Liver (tissue), 8 donors: ENCODE measurements at regions not wholly inside any gene's neighbourhood (a gene's known extent, or its start where the extent isn't known, plus 50 kb on each side); places are given as distances from the start of the nearest gene placed in this dataset.

Source experiments
- DNase-seq: peaks from one replicate; pipeline ENCODE4 v3.0.0-alpha.2; 2017; ENCODE audit warnings: low spot score
- H3K27ac ChIP-seq, 2 donors: one replicate each; pipeline ENCODE4 v1.7.0; 2013; ENCODE audit warnings: inconsistent platforms in 2 of 2, low read length in 2 of 2, control low read depth in 1 of 2, low read depth in 1 of 2, mild to moderate bottlenecking in 1 of 2
- H3K27me3 ChIP-seq, 4 donors: one replicate each; pipeline versions ENCODE4 v1.6.1 to v1.7.0; 2013; ENCODE audit warnings: low read length in 3 of 4, inconsistent platforms in 1 of 4, mild to moderate bottlenecking in 1 of 4, moderate library complexity in 1 of 4; ENCODE audit not compliant: control insufficient read depth in 4 of 4, insufficient read depth in 4 of 4
- H3K36me3 ChIP-seq, 4 donors: one replicate each; pipeline versions ENCODE4 v1.6.1 to v1.7.0; 2013; ENCODE audit warnings: low read length in 3 of 4, mild to moderate bottlenecking in 3 of 4, low read depth in 1 of 4, moderate library complexity in 1 of 4; ENCODE audit not compliant: control insufficient read depth in 4 of 4, insufficient read depth in 3 of 4
- H3K4me1 ChIP-seq, 4 donors: one replicate each; pipeline versions ENCODE4 v1.6.1 to v1.7.0; 2013; ENCODE audit warnings: low read length in 3 of 4, mild to moderate bottlenecking in 3 of 4, moderate library complexity in 1 of 4; ENCODE audit not compliant: control insufficient read depth in 4 of 4, insufficient read depth in 4 of 4
- H3K4me3 ChIP-seq, 3 donors: one replicate each; pipeline versions ENCODE4 v1.6.1 to v1.7.0; 2013; ENCODE audit warnings: low read length in 3 of 3, control low read depth in 1 of 3, low read depth in 1 of 3, mild to moderate bottlenecking in 1 of 3
- H3K9ac ChIP-seq, 2 donors: one replicate each; pipeline ENCODE4 v1.7.0; 2013; ENCODE audit warnings: low read length in 2 of 2, mild to moderate bottlenecking in 2 of 2, moderate library complexity in 2 of 2, control low read depth in 1 of 2, low read depth in 1 of 2
- H3K9me3 ChIP-seq, 4 donors: one replicate each; pipeline versions ENCODE4 v1.6.1 to v1.7.0; 2013; ENCODE audit warnings: low read length in 3 of 4; ENCODE audit not compliant: control insufficient read depth in 4 of 4
- ATF3 ChIP-seq: IDR thresholded peaks from 2 replicates; pipeline ENCODE4 v1.6.1; 2016; ENCODE audit warnings: antibody characterized with exemption
- CTCF ChIP-seq: fragments of 150-350 bp; IDR thresholded peaks from 2 replicates; pipeline ENCODE4 v1.5.1; 2017; ENCODE audit warnings: improper control_type of control experiment, low read depth, low read length; ENCODE audit not compliant: missing input control
- FOXA1 ChIP-seq: IDR thresholded peaks from 2 replicates; pipeline ENCODE4 v1.6.1; 2016; ENCODE audit warnings: antibody characterized with exemption
- FOXA2 ChIP-seq: IDR thresholded peaks from 2 replicates; pipeline ENCODE4 v1.6.1; 2016; ENCODE audit warnings: antibody characterized with exemption
- GABPA ChIP-seq, 2 donors: IDR thresholded peaks in 1 of 2; conservative IDR thresholded peaks in 1 of 2; 2 replicates each; pipeline ENCODE4 v1.6.1; 2016; ENCODE audit warnings: antibody characterized with exemption in 2 of 2, mild to moderate bottlenecking in 1 of 2, moderate library complexity in 1 of 2
- HNF4A ChIP-seq, 2 donors: conservative IDR thresholded peaks; 2 replicates each; pipeline ENCODE4 v1.6.1; 2016; ENCODE audit warnings: antibody characterized with exemption in 2 of 2, mild to moderate bottlenecking in 2 of 2
- HNF4G ChIP-seq: IDR thresholded peaks from 2 replicates; pipeline ENCODE4 v1.6.1; 2016; ENCODE audit warnings: antibody characterized with exemption
- JUND ChIP-seq, 2 donors: IDR thresholded peaks; 2 replicates each; pipeline ENCODE4 v1.6.1; 2016; ENCODE audit warnings: antibody characterized with exemption in 2 of 2
- RAD21 ChIP-seq, 2 donors: IDR thresholded peaks; 2 replicates each; pipeline ENCODE4 v1.6.1; 2016; ENCODE audit warnings: antibody characterized with exemption in 2 of 2, mild to moderate bottlenecking in 2 of 2
- REST ChIP-seq: IDR thresholded peaks from 2 replicates; pipeline ENCODE4 v1.6.1; 2016; ENCODE audit warnings: antibody characterized with exemption, mild to moderate bottlenecking
- SP1 ChIP-seq: IDR thresholded peaks from 2 replicates; pipeline ENCODE4 v1.6.1; 2018; ENCODE audit warnings: antibody characterized with exemption, mild to moderate bottlenecking
- TAF1 ChIP-seq: conservative IDR thresholded peaks from 2 replicates; pipeline ENCODE4 v1.6.1; 2016; ENCODE audit warnings: antibody characterized with exemption, mild to moderate bottlenecking
- YY1 ChIP-seq: IDR thresholded peaks from 2 replicates; pipeline ENCODE4 v1.6.1; 2016; ENCODE audit warnings: antibody characterized with exemption, mild to moderate bottlenecking
- WGBS: extraction: QIAGEN DNeasy Blood & Tissue Kit; methylation state at CpG from one replicate; pipeline ENCODE4 v1.1.7; 2013; 5-methylcytosine and 5-hydroxymethylcytosine counted together
- TF ChIP-seq, protein P1 (sequence below): IDR thresholded peaks from 2 replicates; pipeline ENCODE4 v1.6.1; 2016; ENCODE audit warnings: antibody characterized with exemption
- donor health status: healthy.
- donor health status: healthy.
- donor health status: healthy.
- donor health status: healthy.
- donor health status: healthy.

- H3K36me3 ChIP-seq, result no peaks in the 10 kb centered on the region
Observed at GRCh38 chr18:5630900-5631413, 87.2 kb upstream of the EPB41L3 start.

DNA sequence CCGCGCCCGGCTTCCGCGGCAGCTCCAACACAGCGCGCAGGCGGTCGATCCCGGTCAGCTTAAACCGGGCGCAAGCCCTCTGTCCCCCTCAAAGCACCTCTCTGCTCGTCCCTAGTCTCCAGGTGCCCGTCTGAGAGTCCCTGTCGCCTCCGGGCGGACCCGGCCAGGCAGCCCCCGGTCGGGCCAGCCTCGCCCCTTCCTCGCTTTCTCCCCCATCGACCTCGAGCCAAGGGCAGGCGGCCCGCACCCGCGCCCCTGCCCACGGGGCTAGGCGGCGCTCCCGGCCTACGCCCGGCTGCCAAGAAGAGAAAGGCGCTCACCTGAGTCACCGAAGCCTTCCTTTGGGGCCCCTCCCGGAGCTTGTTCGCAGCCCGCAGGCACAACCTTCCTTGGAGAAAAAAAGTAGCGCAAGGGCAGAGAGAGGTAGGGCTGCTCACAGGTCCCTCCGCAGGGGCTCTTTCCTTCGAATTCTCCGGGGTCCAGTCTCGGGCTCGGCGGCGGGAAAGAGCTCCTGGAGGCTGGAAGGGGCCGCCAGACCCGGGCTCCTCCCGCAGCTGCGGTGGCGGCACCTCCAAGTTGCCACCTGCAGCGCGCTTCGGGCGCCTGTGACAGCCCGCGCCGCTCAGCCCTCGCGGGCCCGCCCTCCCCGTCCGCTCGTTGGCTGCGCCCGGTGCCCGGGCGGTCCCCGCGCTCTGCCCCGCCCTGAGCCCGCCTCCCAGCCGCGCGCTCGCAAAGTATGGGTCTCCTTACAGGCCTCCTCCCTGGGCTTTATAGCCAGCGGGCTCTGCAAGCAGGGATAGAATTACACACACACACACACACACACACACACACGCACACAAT lies 86.5 kb upstream of the EPB41L3 start:
- peak; percentile 61 for DNase-seq
- TF ChIP-seq RAD21 (IDR thresholded peaks at IDR 0.05) (no peak), JUND (IDR thresholded peaks at IDR 0.05) (no peak), FOXA1 (no peak), FOXA2 (no peak), TAF1 (no peak), YY1 (no peak), SP1 (no peak), CTCF (no peak), REST (no peak), GABPA (IDR thresholded peaks at IDR 0.05 in 1 of 2, conservative IDR thresholded peaks at IDR 0.05 in 1 of 2) (no peak), HNF4A (conservative IDR thresholded peaks at IDR 0.05) (no peak)
- TF ChIP-seq, protein P1, sequence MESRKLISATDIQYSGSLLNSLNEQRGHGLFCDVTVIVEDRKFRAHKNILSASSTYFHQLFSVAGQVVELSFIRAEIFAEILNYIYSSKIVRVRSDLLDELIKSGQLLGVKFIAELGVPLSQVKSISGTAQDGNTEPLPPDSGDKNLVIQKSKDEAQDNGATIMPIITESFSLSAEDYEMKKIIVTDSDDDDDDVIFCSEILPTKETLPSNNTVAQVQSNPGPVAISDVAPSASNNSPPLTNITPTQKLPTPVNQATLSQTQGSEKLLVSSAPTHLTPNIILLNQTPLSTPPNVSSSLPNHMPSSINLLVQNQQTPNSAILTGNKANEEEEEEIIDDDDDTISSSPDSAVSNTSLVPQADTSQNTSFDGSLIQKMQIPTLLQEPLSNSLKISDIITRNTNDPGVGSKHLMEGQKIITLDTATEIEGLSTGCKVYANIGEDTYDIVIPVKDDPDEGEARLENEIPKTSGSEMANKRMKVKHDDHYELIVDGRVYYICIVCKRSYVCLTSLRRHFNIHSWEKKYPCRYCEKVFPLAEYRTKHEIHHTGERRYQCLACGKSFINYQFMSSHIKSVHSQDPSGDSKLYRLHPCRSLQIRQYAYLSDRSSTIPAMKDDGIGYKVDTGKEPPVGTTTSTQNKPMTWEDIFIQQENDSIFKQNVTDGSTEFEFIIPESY, result no peak
- Histone ChIP-seq H3K36me3 (no peaks in the 10 kb centered on the region), H3K27me3 (peaks cover 0 to 4% (median 2%) of the 10 kb centered on the region in 4 donors), H3K4me1 (peaks cover 6 to 32% (median 27%) of the 10 kb centered on the region in 4 donors), H3K9me3 (no peaks in the 10 kb centered on the region), H3K27ac (no peak overlapping the region), H3K4me3 (peak overlapping the region in 2 of 3 donors; percentile 66 to 81), H3K9ac (no peak overlapping the region)
- WGBS, result 2% methylated on average over 79 of the region's 79 CpGs

More at GRCh38 chr18:5630900-5631413, 87.2 kb upstream of the EPB41L3 start:
- Histone ChIP-seq H3K9ac (no peak overlapping the region), H3K4me1 (peaks cover 6 to 32% (median 27%) of the 10 kb centered on the region in 4 donors), H3K9me3 (no peaks in the 10 kb centered on the region), H3K27ac (no peak overlapping the region), H3K4me3 (no peak overlapping the region), H3K27me3 (peaks cover 0 to 4% (median under 1%) of the 10 kb centered on the region in 4 donors)
- 65% methylated on average over 12 of the region's 12 CpGs for WGBS
- TF ChIP-seq HNF4G, result no peak
- no peak for TF ChIP-seq REST
- TF ChIP-seq ATF3, result no peak
- no peak for TF ChIP-seq FOXA2
- no peak for DNase-seq
